Keratinocyte (primary cell): ENCODE measurements at regions not wholly inside any gene's neighbourhood (a gene's known extent, or its start where the extent isn't known, plus 50 kb on each side); places are given as distances from the start of the nearest gene placed in this dataset.

Experiments used
- DNase-seq: peaks from one replicate; pipeline ENCODE4 v3.0.0-alpha.2; 2011; ENCODE audit warnings: low read depth, missing footprints, low spot score
- FAIRE-seq: peaks from 2 replicates; lab custom pipeline; 2011; peaks lifted over from hg19 to GRCh38; lab: Jason Lieb, UNC
- H2AFZ ChIP-seq: 2 replicates; pipeline ENCODE4 v1.6.0; 2012; ENCODE audit warnings: low read length, control low read depth, inconsistent platforms; ENCODE audit not compliant: control insufficient read depth
- H3K27ac ChIP-seq: 2 replicates; pipeline ENCODE4 v1.5.1; 2011; ENCODE audit warnings: low read length; ENCODE audit not compliant: control insufficient read depth, insufficient read depth
- H3K27me3 ChIP-seq: 3 replicates; pipeline ENCODE4 v1.6.0; 2011; ENCODE audit warnings: low read length; ENCODE audit not compliant: control insufficient read depth, insufficient read depth; ENCODE audit errors: extremely low read depth
- H3K36me3 ChIP-seq, 2 experiments: 2 replicates in 1 of 2; 3 replicates in 1 of 2; pipeline ENCODE4 v1.5.1; 2011; ENCODE audit warnings: low read length in 2 of 2, mild to moderate bottlenecking in 1 of 2; ENCODE audit not compliant: control insufficient read depth in 2 of 2, insufficient read depth in 2 of 2; ENCODE audit errors: extremely low read depth in 1 of 2
- H3K4me1 ChIP-seq: 3 replicates; pipeline ENCODE4 v1.5.1; 2011; ENCODE audit warnings: low read length; ENCODE audit not compliant: control insufficient read depth, insufficient read depth; ENCODE audit errors: extremely low read depth
- H3K4me2 ChIP-seq: 3 replicates; pipeline ENCODE4 v1.6.0; 2011; ENCODE audit warnings: low read depth, low read length; ENCODE audit not compliant: control insufficient read depth, insufficient read depth; ENCODE audit errors: extremely low read depth
- H3K4me3 ChIP-seq, 3 experiments: fragments of 200-600 bp in 1 of 3; sonication (generic) in 1 of 3; 2 replicates in 2 of 3; 3 replicates in 1 of 3; pipeline ENCODE4 v1.5.1; 2011 to 2016; ENCODE audit warnings: low read length in 3 of 3, mild to moderate bottlenecking in 3 of 3, control low read depth in 2 of 3, inconsistent platforms in 1 of 3, low read depth in 1 of 3, mixed read lengths in 1 of 3, mixed run types in 1 of 3, moderate library complexity in 1 of 3; ENCODE audit not compliant: control insufficient read depth in 2 of 3, insufficient read depth in 2 of 3; ENCODE audit errors: extremely low read depth in 1 of 3
- H3K79me2 ChIP-seq: 2 replicates; pipeline ENCODE4 v1.6.0; 2012; ENCODE audit warnings: low read length; ENCODE audit not compliant: control insufficient read depth, insufficient read depth
- H3K9ac ChIP-seq: 3 replicates; pipeline ENCODE4 v1.6.0; 2011; ENCODE audit warnings: low read length; ENCODE audit not compliant: control insufficient read depth, insufficient read depth; ENCODE audit errors: extremely low read depth
- H3K9me1 ChIP-seq: 3 replicates; pipeline ENCODE4 v1.6.0; 2011; ENCODE audit warnings: low read length; ENCODE audit not compliant: control insufficient read depth, insufficient read depth; ENCODE audit errors: extremely low read depth
- H3K9me3 ChIP-seq: 2 replicates; pipeline ENCODE4 v1.5.1; 2012; ENCODE audit warnings: low read depth, low read length; ENCODE audit not compliant: control insufficient read depth
- H4K20me1 ChIP-seq: 3 replicates; pipeline ENCODE4 v1.6.0; 2011; ENCODE audit warnings: low read length; ENCODE audit not compliant: control insufficient read depth, insufficient read depth; ENCODE audit errors: extremely low read depth
- CTCF ChIP-seq, 3 experiments: IDR thresholded peaks in 1 of 3; conservative IDR thresholded peaks in 1 of 3; optimal IDR thresholded peaks in 1 of 3; 2 replicates in 2 of 3; 3 replicates in 1 of 3; pipeline versions ENCODE3 to v1.5.1; 2011; ENCODE audit warnings: low read length in 3 of 3, mild to moderate bottlenecking in 3 of 3, moderate library complexity in 2 of 3, control low read depth in 1 of 3, inconsistent platforms in 1 of 3; ENCODE audit not compliant: insufficient read depth in 2 of 3; ENCODE audit errors: extremely low read depth in 1 of 3
- EZH2 ChIP-seq: IDR thresholded peaks from one replicate; pipeline ENCODE4 v1.6.1; 2012; ENCODE audit warnings: inconsistent platforms, mild to moderate bottlenecking, low read length, moderate library complexity
- dilution Hi-C: fragments of 300-500 bp; cut with MboI; formaldehyde crosslinking; loops from one replicate; pipeline ENCODE4 v1.7.0; 2020; ENCODE audit warnings: low sequenced_read_pairs; ENCODE audit not compliant: extremely low pct_ligation_motif_present

GRCh38 chr6:167409079-167409478, 84.2 kb downstream of the TTLL2 start:
- Histone ChIP-seq H3K4me1 (no peaks in the 10 kb centered on the region), H3K79me2 (no peaks in the 10 kb centered on the region), H3K27me3 (no peaks in the 10 kb centered on the region), H3K4me2 (no peak overlapping the region), H3K9me1 (no peaks in the 10 kb centered on the region), H3K27ac (no peak overlapping the region), H3K4me3 (no peak overlapping the region), H3K9me3 (no peaks in the 10 kb centered on the region), H3K36me3 (no peaks in the 10 kb centered on the region), H3K9ac (no peak overlapping the region), H4K20me1 (no peaks in the 10 kb centered on the region), H2AFZ (no peak overlapping the region)
- TF ChIP-seq EZH2 (no peak), CTCF (optimal IDR thresholded peaks at IDR 0.05 in 1 of 3, IDR thresholded peaks at IDR 0.05 in 1 of 3, conservative IDR thresholded peaks at IDR 0.05 in 1 of 3; ENCODE audit: extremely low read depth in 1 of 3, insufficient read depth in 2 of 3, low read length in 3 of 3) (no peak)
- dilution Hi-C loops = no loop called here
- DNase-seq (no peak), FAIRE-seq (no peak)

GRCh38 chr6:167409694-167410093, 84.8 kb downstream of the TTLL2 start:
- dilution Hi-C loops = no loop called here
- TF ChIP-seq EZH2 (no peak), CTCF (optimal IDR thresholded peaks at IDR 0.05 in 1 of 3, IDR thresholded peaks at IDR 0.05 in 1 of 3, conservative IDR thresholded peaks at IDR 0.05 in 1 of 3; ENCODE audit: extremely low read depth in 1 of 3, insufficient read depth in 2 of 3, low read length in 3 of 3) (no peak)

More at GRCh38 chr6:167409694-167410093, 84.8 kb downstream of the TTLL2 start:
- no peak overlapping the region for H3K9ac ChIP-seq
- H3K4me3 ChIP-seq = no peak overlapping the region
- no peaks in the 10 kb centered on the region for H4K20me1 ChIP-seq
- DNase-seq (no peak), FAIRE-seq (no peak)
- H3K36me3 ChIP-seq = no peaks in the 10 kb centered on the region
- H3K4me1 ChIP-seq = no peaks in the 10 kb centered on the region
- no peak overlapping the region for H3K4me2 ChIP-seq
- no peaks in the 10 kb centered on the region for H3K9me1 ChIP-seq
- no peak overlapping the region for H3K27ac ChIP-seq
- no peaks in the 10 kb centered on the region for H3K9me3 ChIP-seq
- no peaks in the 10 kb centered on the region for H3K27me3 ChIP-seq
- no peak overlapping the region for H2AFZ ChIP-seq
- no peaks in the 10 kb centered on the region for H3K79me2 ChIP-seq
